ENCODE measurements at regions not wholly inside any gene's neighbourhood (a gene's known extent, or its start where the extent isn't known, plus 50 kb on each side); places are given as distances from the start of the nearest gene placed in this dataset.
"Not testable (repeated sequence)": the region's sequence is repeated elsewhere in the genome, so short reads cannot be mapped to it uniquely, and the experiment has no call there.

GRCh38 chr10:30522661-30523078, 88.7 kb downstream of the MAP3K8 start:
- H3K27ac ChIP-seq (ENCODE audit: insufficient read depth in 1 of 2, low read depth in 1 of 2, low read length in 2 of 2, poor library complexity in 1 of 2, severe bottlenecking in 2 of 2); H3K36me3 ChIP-seq (ENCODE audit: control insufficient read depth in 4 of 4, insufficient read depth in 4 of 4, low read length in 3 of 4); H3K27me3 ChIP-seq (replicated peaks in 2 of 5; ENCODE audit: control insufficient read depth in 4 of 5, insufficient read depth in 5 of 5, low read length in 4 of 5); CTCF ChIA-PET; H3K4me3 ChIP-seq (ENCODE audit: control insufficient read depth in 1 of 7, extremely low read depth in 1 of 7, insufficient read depth in 4 of 7, low read depth in 2 of 7, low read length in 6 of 7); H3K9me3 ChIP-seq (ENCODE audit: control extremely low read depth in 1 of 5, control insufficient read depth in 4 of 5, insufficient read depth in 2 of 5, low read depth in 1 of 5, low read length in 4 of 5); POLR2A ChIA-PET; DNase-seq: not testable (repeated sequence)
- H3K4me1 ChIP-seq (ENCODE audit: control extremely low read depth in 1 of 4, control insufficient read depth in 4 of 4, insufficient read depth in 4 of 4, low read length in 3 of 4), result peaks cover 0 to 21% (median 12%) of the 10 kb centered on the region in 4 experiments
- WGBS (ENCODE audit: insufficient coverage), result 92% methylated on average over 7 of the region's 8 CpGs

GRCh38 chr10:30518907-30519306, 84.9 kb downstream of the MAP3K8 start:
- no peak for DNase-seq
- no peaks in the 10 kb centered on the region for H3K27me3 ChIP-seq (replicated peaks in 2 of 5; ENCODE audit: control insufficient read depth in 4 of 5, insufficient read depth in 5 of 5, low read length in 4 of 5)
- H3K36me3 ChIP-seq (ENCODE audit: control insufficient read depth in 4 of 4, insufficient read depth in 4 of 4, low read length in 3 of 4), result no peaks in the 10 kb centered on the region
- ChIA-PET POLR2A (no interaction called here), CTCF (interaction anchor here (1.1 to 2.3 kb wide), 3 partner anchors 10 to 26 kb away, joined by 3 to 6 read pairs (median 3); no protein-coding TSS in a partner anchor)
- H3K27ac ChIP-seq (ENCODE audit: insufficient read depth in 1 of 2, low read depth in 1 of 2, low read length in 2 of 2, poor library complexity in 1 of 2, severe bottlenecking in 2 of 2), result no peak overlapping the region
- H3K4me3 ChIP-seq (ENCODE audit: control insufficient read depth in 1 of 7, extremely low read depth in 1 of 7, insufficient read depth in 4 of 7, low read depth in 2 of 7, low read length in 6 of 7), result no peak overlapping the region
- H3K4me1 ChIP-seq (ENCODE audit: control extremely low read depth in 1 of 4, control insufficient read depth in 4 of 4, insufficient read depth in 4 of 4, low read length in 3 of 4), result no peaks in the 10 kb centered on the region
- H3K9me3 ChIP-seq (ENCODE audit: control extremely low read depth in 1 of 5, control insufficient read depth in 4 of 5, insufficient read depth in 2 of 5, low read depth in 1 of 5, low read length in 4 of 5), result peaks cover 0 to 7% (median 1%) of the 10 kb centered on the region in 5 experiments
- WGBS (ENCODE audit: insufficient coverage), result 100% methylated on average over 1 of the region's 1 CpG
